Neural cell (in vitro differentiated cells): ENCODE measurements at regions not wholly inside any gene's neighbourhood (a gene's known extent, or its start where the extent isn't known, plus 50 kb on each side); places are given as distances from the start of the nearest gene placed in this dataset.

ENCODE experiments used
- CTCF ChIP-seq: fragments of 450-650 bp; IDR thresholded peaks from 2 replicates; pipeline ENCODE4 v1.5.1; 2014; ENCODE audit warnings: antibody characterized with exemption, mild to moderate bottlenecking, moderate library complexity; ENCODE audit not compliant: poor library complexity, severe bottlenecking
- EZH2 ChIP-seq: fragments of 200-600, 300-800 bp; shearing (Covaris generic), sonication (generic); IDR thresholded peaks from 2 replicates; pipeline ENCODE4 v1.6.1; 2014; ENCODE audit warnings: antibody characterized with exemption, low read length, borderline replicate concordance, mild to moderate bottlenecking; ENCODE audit not compliant: insufficient read depth, poor library complexity, severe bottlenecking

- no peak for TF ChIP-seq EZH2
- no peak for TF ChIP-seq CTCF
Observed at GRCh38 chr6:76584121-76584520, 511.7 kb upstream of the IMPG1 start.
